Ovary (tissue), 3 donors: ENCODE measurements at regions not wholly inside any gene's neighbourhood (a gene's known extent, or its start where the extent isn't known, plus 50 kb on each side); places are given as distances from the start of the nearest gene placed in this dataset.
"Not testable (repeated sequence)": the region's sequence is repeated elsewhere in the genome, so short reads cannot be mapped to it uniquely, and the experiment has no call there.

Source experiments
- CTCF ChIP-seq, 3 donors: fragments of 450-650 bp in 2 of 3; fragments of 200-600 bp in 1 of 3; IDR thresholded peaks; one replicate each; pipeline versions ENCODE4 v1.5.1 to v1.8.0; 2016 to 2022; ENCODE audit warnings: antibody characterized with exemption in 3 of 3, mild to moderate bottlenecking in 1 of 3
- EP300 ChIP-seq: sonication (generic); formaldehyde crosslinking; IDR thresholded peaks from one replicate; pipeline ENCODE4 v1.6.1; 2017; ENCODE audit warnings: antibody characterized with exemption
- POLR2A ChIP-seq: fragments of 450-650 bp; IDR thresholded peaks from one replicate; pipeline ENCODE4 v1.6.1; 2017; ENCODE audit warnings: antibody characterized with exemption, mild to moderate bottlenecking, moderate library complexity
- donor health status: DM: no; HTN: no; CAD: no.

DNA sequence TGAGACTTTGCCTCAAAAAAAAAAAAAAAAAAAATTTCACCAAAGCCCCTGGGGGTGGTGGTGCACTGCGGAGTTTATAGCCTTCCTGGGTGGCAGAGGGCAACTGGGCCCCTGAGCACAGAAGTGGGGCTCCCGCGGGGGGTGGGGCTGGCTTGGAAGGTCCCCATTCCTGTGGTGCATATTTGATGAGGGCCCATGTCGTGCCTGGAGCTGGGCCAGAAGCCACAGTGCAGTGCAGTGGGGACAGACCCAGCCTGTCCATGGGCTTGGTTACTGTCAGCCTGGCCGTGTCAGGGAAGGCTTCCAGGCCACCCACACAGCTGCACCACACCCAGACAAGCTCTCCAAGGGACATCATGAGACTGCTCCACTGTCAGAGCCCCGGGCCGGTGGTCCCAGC lies 95.5 kb downstream of the NSUN5 start:
- not testable (repeated sequence) for TF ChIP-seq CTCF (IDR thresholded peaks at IDR 0.05); EP300; POLR2A
